Panc1 (cell line): ENCODE measurements at regions not wholly inside any gene's neighbourhood (a gene's known extent, or its start where the extent isn't known, plus 50 kb on each side); places are given as distances from the start of the nearest gene placed in this dataset.

Experiments used
- ATAC-seq: fragments of 200-7000 bp; cut with Tn5 transposase; 2 replicates; pipeline ENCODE4 v1.9.1; 2020; ENCODE audit warnings: mild to moderate bottlenecking, moderate library complexity
- BruUV-seq: library from RNA; stranded (reverse); fragments of 400-500 nt; replicated peaks from 2 replicates; lab custom pipeline; 2021; lab: Mats Ljungman, UMichigan
- CTCF ChIA-PET: fragments of 300-600 bp; sonication (Branson Sonifier 250); formaldehyde crosslinking; loops from one replicate; lab custom pipeline; 2022; ENCODE audit warnings: antibody characterized with exemption; lab: Charles Lee
- POLR2A ChIA-PET: fragments of 300-600 bp; sonication (Branson Sonifier 250); formaldehyde crosslinking; loops from one replicate; lab custom pipeline; 2022; ENCODE audit warnings: antibody characterized with exemption; lab: Charles Lee
- DNase-seq: peaks from one replicate; pipeline ENCODE4 v3.0.0-alpha.2; 2010; ENCODE audit warnings: low read depth, low spot score
- H3K27ac ChIP-seq: 2 replicates; pipeline ENCODE4 v1.5.1; 2011; ENCODE audit warnings: mild to moderate bottlenecking, low read length, inconsistent platforms
- H3K27me3 ChIP-seq: fragments of 200-500 bp; sonication (Bioruptor generic); 2 replicates; pipeline ENCODE4 v1.6.0; 2014; ENCODE audit warnings: low read length, inconsistent platforms; ENCODE audit not compliant: control insufficient read depth, insufficient read depth
- H3K36me3 ChIP-seq: fragments of 200-500 bp; sonication (Bioruptor generic); 2 replicates; pipeline ENCODE4 v1.5.1; 2014; ENCODE audit warnings: inconsistent platforms, mild to moderate bottlenecking, low read length, moderate library complexity; ENCODE audit not compliant: control insufficient read depth, insufficient read depth
- H3K4me1 ChIP-seq: 2 replicates; pipeline ENCODE4 v1.5.1; 2011; ENCODE audit warnings: inconsistent platforms, mild to moderate bottlenecking, low read length, moderate library complexity; ENCODE audit not compliant: control insufficient read depth, insufficient read depth
- H3K4me3 ChIP-seq, 2 experiments: 2 replicates each; pipeline ENCODE4 v1.5.1; 2011 to 2012; ENCODE audit warnings: low read depth in 2 of 2, low read length in 2 of 2, mild to moderate bottlenecking in 2 of 2, inconsistent platforms in 1 of 2, moderate library complexity in 1 of 2
- H3K9me3 ChIP-seq: fragments of 200-500 bp; sonication (Bioruptor generic); 2 replicates; pipeline ENCODE4 v1.5.1; 2014; ENCODE audit warnings: low read depth, mild to moderate bottlenecking, inconsistent platforms, low read length, moderate library complexity; ENCODE audit not compliant: control insufficient read depth, insufficient read depth
- CTCF ChIP-seq: fragments of 450-650 bp; IDR thresholded peaks from 2 replicates; pipeline ENCODE4 v1.5.1; 2017; ENCODE audit warnings: mild to moderate bottlenecking
- POLR2AphosphoS5 ChIP-seq: IDR thresholded peaks from 2 replicates; pipeline ENCODE4 v1.6.1; 2012; ENCODE audit warnings: mild to moderate bottlenecking, low read depth, low read length, moderate library complexity
- REST ChIP-seq, 2 experiments: IDR thresholded peaks; 2 replicates each; pipeline ENCODE4 v1.6.1; 2011 to 2012; ENCODE audit warnings: low read depth in 2 of 2, control low read depth in 1 of 2, low read length in 1 of 2, mild to moderate bottlenecking in 1 of 2, moderate library complexity in 1 of 2; ENCODE audit not compliant: insufficient read depth in 1 of 2
- SIN3A ChIP-seq: IDR thresholded peaks from 2 replicates; pipeline ENCODE4 v1.6.1; 2012; ENCODE audit warnings: low read depth, mild to moderate bottlenecking, low read length, moderate library complexity, borderline replicate concordance; ENCODE audit not compliant: insufficient read depth
- TCF7L2 ChIP-seq: IDR thresholded peaks from 2 replicates; pipeline ENCODE4 v1.6.1; 2011; ENCODE audit warnings: mild to moderate bottlenecking, low read depth, low read length, inconsistent platforms
- in situ Hi-C: cut with HindIII; loops from 2 replicates; pipeline ENCODE4 v1.10.0; 2016; ENCODE audit warnings: low sequenced_read_pairs, low pct_unique_long_range_greater_than_20kb
- intact Hi-C: fragments of 100-400 bp; cut with micrococcal nuclease; formaldehyde crosslinking; loops from one replicate; pipeline ENCODE4 v1.10.0; 2022; ENCODE audit not compliant: unreplicated experiment

GRCh38 chr7:110179037-110179436, 911.9 kb upstream of the LRRN3 start:
- no peaks in the 10 kb centered on the region for H3K4me1 ChIP-seq
- H3K36me3 ChIP-seq, result no peaks in the 10 kb centered on the region
- CTCF ChIA-PET, result no interaction called here
- intact Hi-C loops (no loop called here), in situ Hi-C loops (no loop called here)
- no peaks in the 10 kb centered on the region for H3K9me3 ChIP-seq
- POLR2A ChIA-PET, result no interaction called here
- no peak overlapping the region for H3K27ac ChIP-seq
- DNase-seq (no peak), ATAC-seq (no peak)
- H3K4me3 ChIP-seq, result no peak overlapping the region
- no TSS peak for BruUV-seq
- TF ChIP-seq REST (IDR thresholded peaks at IDR 0.05; ENCODE audit: insufficient read depth in 1 of 2, low read depth in 2 of 2, low read length in 1 of 2) (no peak), CTCF (no peak), POLR2AphosphoS5 (no peak), SIN3A (no peak), TCF7L2 (no peak)
- no peaks in the 10 kb centered on the region for H3K27me3 ChIP-seq

- H3K36me3 ChIP-seq, result no peaks in the 10 kb centered on the region
- no peaks in the 10 kb centered on the region for H3K4me1 ChIP-seq
- TF ChIP-seq POLR2AphosphoS5 (no peak), SIN3A (no peak), REST (IDR thresholded peaks at IDR 0.05; ENCODE audit: insufficient read depth in 1 of 2, low read depth in 2 of 2, low read length in 1 of 2) (no peak), TCF7L2 (no peak), CTCF (no peak)
- DNase-seq (no peak), ATAC-seq (no peak)
- H3K27me3 ChIP-seq, result no peaks in the 10 kb centered on the region
- H3K27ac ChIP-seq, result no peak overlapping the region
- CTCF ChIA-PET, result no interaction called here
- in situ Hi-C loops, result no loop called here
- POLR2A ChIA-PET, result no interaction called here
- intact Hi-C loops, result no loop called here
- BruUV-seq, result no TSS peak
- H3K4me3 ChIP-seq, result no peak overlapping the region
- H3K9me3 ChIP-seq, result no peaks in the 10 kb centered on the region
Measured at GRCh38 chr7:110181768-110182167, 909.2 kb upstream of the LRRN3 start.
